ENCODE measurements at regions not wholly inside any gene's neighbourhood (a gene's known extent, or its start where the extent isn't known, plus 50 kb on each side); places are given as distances from the start of the nearest gene placed in this dataset.

- TF ChIP-seq POLR2A (IDR thresholded peaks at IDR 0.05) (no peak), CTCF (IDR thresholded peaks at IDR 0.05) (no peak)
Observed at GRCh38 chr5:174818430-174818829, 94.0 kb downstream of the MSX2 start.

Data from right lobe of liver (tissue), 4 donors.